Heart left ventricle (tissue), 16 donors: ENCODE measurements at regions not wholly inside any gene's neighbourhood (a gene's known extent, or its start where the extent isn't known, plus 50 kb on each side); places are given as distances from the start of the nearest gene placed in this dataset.

Experiments
- ATAC-seq, 4 donors: fragments of 200-7000 bp; cut with Tn5 transposase; one replicate each; pipeline ENCODE4 v1.9.1; 2020 to 2022; ENCODE audit warnings: moderate library complexity in 4 of 4, mild to moderate bottlenecking in 3 of 4, moderate number of reproducible peaks in 1 of 4
- DNase-seq, 5 donors: peaks; one replicate each; pipeline ENCODE4 v3.0.0-alpha.2; 2020
- H3K27ac ChIP-seq, 12 donors: fragments of 200-600 bp; sonication (generic) in 4 of 12; one replicate each; pipeline versions ENCODE4 v1.5.0 to v1.8.0; 2016 to 2022; ENCODE audit warnings: mild to moderate bottlenecking in 2 of 12
- H3K27me3 ChIP-seq, 9 donors: fragments of 200-600 bp; sonication (generic) in 2 of 9; one replicate each; pipeline versions ENCODE4 v1.5.1 to v1.8.0; 2016 to 2022; ENCODE audit warnings: mild to moderate bottlenecking in 3 of 9
- H3K36me3 ChIP-seq, 9 donors: fragments of 200-600 bp; sonication (generic) in 2 of 9; one replicate each; pipeline versions ENCODE4 v1.5.0 to v1.8.0; 2018 to 2022; ENCODE audit warnings: mild to moderate bottlenecking in 2 of 9
- H3K4me1 ChIP-seq, 12 donors: fragments of 200-600 bp; sonication (generic) in 4 of 12; one replicate each; pipeline versions ENCODE4 v1.5.0 to v1.8.0; 2016 to 2022; ENCODE audit warnings: mild to moderate bottlenecking in 3 of 12
- H3K4me3 ChIP-seq, 12 donors: fragments of 200-600 bp; sonication (generic) in 4 of 12; one replicate each; pipeline versions ENCODE4 v1.5.0 to v1.8.0; 2017 to 2022; ENCODE audit warnings: mild to moderate bottlenecking in 9 of 12, moderate library complexity in 4 of 12
- H3K9me3 ChIP-seq, 12 donors: fragments of 200-600 bp; sonication (generic) in 4 of 12; one replicate each; pipeline versions ENCODE4 v1.5.0 to v1.8.0; 2016 to 2022; ENCODE audit warnings: mild to moderate bottlenecking in 1 of 12
- CTCF ChIP-seq, 12 donors: fragments of 200-600 bp; sonication (generic) in 4 of 12; IDR thresholded peaks; one replicate each; pipeline versions ENCODE4 v1.5.0 to v1.8.0; 2018 to 2022; ENCODE audit warnings: antibody characterized with exemption in 12 of 12, mild to moderate bottlenecking in 5 of 12
- POLR2A ChIP-seq, 2 donors: fragments of 450-650 bp; IDR thresholded peaks; one replicate each; pipeline ENCODE4 v1.6.1; 2017; ENCODE audit warnings: antibody characterized with exemption in 2 of 2, mild to moderate bottlenecking in 2 of 2, moderate library complexity in 2 of 2
- WGBS, 4 donors: extraction: QIAGEN DNeasy Blood & Tissue Kit in 2 of 4; methylation state at CpG; one replicate each; pipeline versions ENCODE4 v1.1.5 to v1.1.7; 2013 to 2018; 5-methylcytosine and 5-hydroxymethylcytosine counted together
- intact Hi-C, 10 donors: fragments of 100-400 bp; cut with DNase I; formaldehyde crosslinking; loops; one replicate each; pipeline versions ENCODE4 v1.11.1 to v1.14.2; 2022
- donor health status: ischemic (EF 13 %, LVEDD 7.1; RV severe dilation, severe dysfunction).
- donor health status: healthy with polysubstance abuse.
- donor health status: DM: no; HTN: yes; CAD: no.
- donor health status: DM: no; HTN: no; CAD: no.
- donor health status: ischemic (EF 25% LVEDD 6.9; RV normal size, moderate dysfunction).
- donor health status: ischemic (EF 25% LVEDD 5.7; RV mildly dilated, moderate dysfunction).
- donor health status: healthy.
- donor health status: DM: yes; HTN: yes; CAD: no.
- donor health status: ischemic (EF 35%, LVEDD 5.7; RV mildly dilated, moderate dysfunction).
- donor health status: nonischemic (EF 11% LVEDD 7.7; RV severe dilation, severe dysfunction).
- donor health status: DM: yes; HTN: yes; CAD: no.
- donor health status: PGD.
- donor health status: ischemic (EF 29% LVEDD 5.4; RV normal size, mild dysfunction).
- donor health status: nonischemic (EF 23%, LVEDD 6.1; RV moderate dilation, normal function).

GRCh38 chr2:114384441-114384840 is 58.0 kb upstream of the DPP10 start:
- intact Hi-C loops: no loop called here
- WGBS, 4 donors: 69 to 83% (median 75%) methylated on average over 4 of the region's 4 CpGs
- H3K4me1 ChIP-seq: no peaks in the 10 kb centered on the region
- ATAC-seq (no peak), DNase-seq (no peak)
- H3K36me3 ChIP-seq: no peaks in the 10 kb centered on the region
- H3K27ac ChIP-seq: no peak overlapping the region
- TF ChIP-seq POLR2A (IDR thresholded peaks at IDR 0.05): no peak
- TF ChIP-seq CTCF (IDR thresholded peaks at IDR 0.05): no peak
- H3K9me3 ChIP-seq: peaks cover 0 to 7% (median 0%) of the 10 kb centered on the region in 12 donors
- H3K27me3 ChIP-seq: no peaks in the 10 kb centered on the region
- no peak overlapping the region for H3K4me3 ChIP-seq

GRCh38 chr2:114389021-114389420 is 53.4 kb upstream of the DPP10 start:
- ATAC-seq (no peak), DNase-seq (no peak)
- Histone ChIP-seq H3K9me3 (peaks cover 0 to 7% (median 0%) of the 10 kb centered on the region in 12 donors), H3K27me3 (no peaks in the 10 kb centered on the region), H3K36me3 (no peaks in the 10 kb centered on the region), H3K4me1 (no peaks in the 10 kb centered on the region), H3K27ac (no peak overlapping the region), H3K4me3 (no peak overlapping the region)
- intact Hi-C loops: no loop called here
- TF ChIP-seq POLR2A (IDR thresholded peaks at IDR 0.05) (no peak), CTCF (IDR thresholded peaks at IDR 0.05) (no peak)
- WGBS, 4 donors: 75 to 82% (median 79%) methylated on average over 4 of the region's 4 CpGs
